Spleen (tissue), 7 donors: ENCODE measurements at regions not wholly inside any gene's neighbourhood (a gene's known extent, or its start where the extent isn't known, plus 50 kb on each side); places are given as distances from the start of the nearest gene placed in this dataset.

ENCODE experiments used
- CTCF ChIP-seq, 11 experiments: fragments of 200-600 bp in 7 of 11; fragments of 450-650 bp in 4 of 11; sonication (generic) in 4 of 11; IDR thresholded peaks in 8 of 11; conservative IDR thresholded peaks in 3 of 11; 1 replicate in 7 of 11; 2 replicates in 4 of 11; pipeline versions ENCODE4 v1.4.0 to v1.8.0; 2016 to 2021; ENCODE audit warnings: antibody characterized with exemption in 11 of 11, inconsistent platforms in 4 of 11, mild to moderate bottlenecking in 1 of 11
- POLR2AphosphoS5 ChIP-seq, 3 donors: sonication (generic); formaldehyde crosslinking; IDR thresholded peaks; one replicate each; pipeline ENCODE4 v1.5.1; 2017; ENCODE audit warnings: antibody characterized with exemption in 3 of 3
- donor health status: DM: no; HTN: no; CAD: no; lungs with moderate emphysema.
- donor health status: DM: no; HTN: no; CAD: no.
- donor health status: DM: no; HTN: no; CAD: no.

DNA sequence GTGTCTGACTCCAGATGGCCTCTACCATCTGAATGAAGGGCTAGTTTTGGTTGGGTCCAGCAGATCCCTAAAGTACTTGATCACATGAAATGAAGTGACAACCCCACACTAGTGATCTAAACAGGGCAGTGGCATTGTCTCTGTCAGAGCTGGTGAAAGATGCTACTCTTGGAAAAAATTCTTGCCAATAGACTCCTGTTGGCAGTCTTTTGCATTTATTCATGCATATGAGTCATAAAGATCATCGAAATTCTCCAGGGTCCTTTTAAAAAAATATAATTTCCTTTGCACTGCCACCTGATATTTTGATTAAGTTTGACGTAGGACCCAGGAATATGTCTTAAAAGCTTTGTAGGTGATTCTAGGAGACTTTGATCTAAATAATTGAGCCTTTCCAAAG is 135.1 kb upstream of the ELL2 start:
- no peak for TF ChIP-seq CTCF (IDR thresholded peaks at IDR 0.05 in 8 of 11, conservative IDR thresholded peaks at IDR 0.05 in 3 of 11)
- TF ChIP-seq POLR2AphosphoS5 (IDR thresholded peaks at IDR 0.05) = no peak
